Testis (tissue), 2 donors: ENCODE measurements at regions not wholly inside any gene's neighbourhood (a gene's known extent, or its start where the extent isn't known, plus 50 kb on each side); places are given as distances from the start of the nearest gene placed in this dataset.
A peak's percentile ranks its signal among the peaks of the same experiment; 100 is the strongest.

Experiments
- DNase-seq: peaks from one replicate; pipeline ENCODE4 v3.0.0-alpha.2; 2019
- H3K27ac ChIP-seq, 2 donors: fragments of 200-600 bp; sonication (generic); one replicate each; pipeline ENCODE4 v1.5.1; 2019
- H3K27me3 ChIP-seq: fragments of 200-600 bp; sonication (generic); one replicate; pipeline ENCODE4 v1.5.1; 2019
- H3K36me3 ChIP-seq: fragments of 200-600 bp; sonication (generic); one replicate; pipeline ENCODE4 v1.5.1; 2017; ENCODE audit warnings: low read depth; ENCODE audit errors: missing control alignments
- H3K4me1 ChIP-seq: fragments of 200-600 bp; sonication (generic); one replicate; pipeline ENCODE4 v1.5.1; 2019
- H3K4me3 ChIP-seq, 2 donors: fragments of 200-600 bp; sonication (generic); one replicate each; pipeline ENCODE4 v1.5.1; 2017 to 2019
- H3K9me3 ChIP-seq: fragments of 200-600 bp; sonication (generic); one replicate; pipeline ENCODE4 v1.5.1; 2017
- POLR2A ChIP-seq: fragments of 450-650 bp; IDR thresholded peaks from one replicate; pipeline ENCODE4 v1.6.1; 2017; ENCODE audit warnings: antibody characterized with exemption, mild to moderate bottlenecking, moderate library complexity
- WGBS, 2 donors: methylation state at CpG; one replicate each; pipeline ENCODE4 v1.1.5; 2018; 5-methylcytosine and 5-hydroxymethylcytosine counted together
- intact Hi-C: fragments of 100-400 bp; cut with DNase I; formaldehyde crosslinking; loops from one replicate; pipeline ENCODE4 v1.15.1; 2023; ENCODE audit warnings: low total_unique reads
- TF ChIP-seq, protein P1 (sequence below), 3 experiments: fragments of 450-650 bp in 2 of 3; fragments of 200-600 bp in 1 of 3; sonication (generic) in 1 of 3; IDR thresholded peaks; one replicate each; pipeline ENCODE4 v1.5.1; 2016 to 2019; ENCODE audit warnings: antibody characterized with exemption in 3 of 3, mild to moderate bottlenecking in 2 of 3, moderate library complexity in 1 of 3

DNA sequence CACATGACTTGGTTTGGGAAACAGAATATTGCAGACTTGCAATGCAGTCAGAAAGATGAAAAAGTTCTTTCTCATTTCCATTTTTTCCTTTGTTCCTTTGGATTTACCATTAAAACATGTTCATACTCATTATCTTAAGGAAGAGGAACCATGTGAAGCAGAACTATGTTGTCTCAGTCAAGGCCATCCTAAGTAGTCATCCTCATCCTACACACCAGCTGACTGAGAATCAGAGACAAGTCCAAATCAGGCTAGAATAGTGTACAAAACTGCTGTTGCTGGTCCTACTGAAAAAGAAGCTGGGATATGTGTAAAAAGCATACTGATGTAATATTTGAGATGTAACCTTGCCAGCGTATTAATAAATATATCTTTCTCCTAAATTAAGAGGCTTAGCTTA, 433.4 kb downstream of the SLITRK5 start:
- WGBS, 2 donors: 84 to 97% methylated on average over 1 of the region's 1 CpG
- TF ChIP-seq POLR2A: no peak
- TF ChIP-seq, protein P1, sequence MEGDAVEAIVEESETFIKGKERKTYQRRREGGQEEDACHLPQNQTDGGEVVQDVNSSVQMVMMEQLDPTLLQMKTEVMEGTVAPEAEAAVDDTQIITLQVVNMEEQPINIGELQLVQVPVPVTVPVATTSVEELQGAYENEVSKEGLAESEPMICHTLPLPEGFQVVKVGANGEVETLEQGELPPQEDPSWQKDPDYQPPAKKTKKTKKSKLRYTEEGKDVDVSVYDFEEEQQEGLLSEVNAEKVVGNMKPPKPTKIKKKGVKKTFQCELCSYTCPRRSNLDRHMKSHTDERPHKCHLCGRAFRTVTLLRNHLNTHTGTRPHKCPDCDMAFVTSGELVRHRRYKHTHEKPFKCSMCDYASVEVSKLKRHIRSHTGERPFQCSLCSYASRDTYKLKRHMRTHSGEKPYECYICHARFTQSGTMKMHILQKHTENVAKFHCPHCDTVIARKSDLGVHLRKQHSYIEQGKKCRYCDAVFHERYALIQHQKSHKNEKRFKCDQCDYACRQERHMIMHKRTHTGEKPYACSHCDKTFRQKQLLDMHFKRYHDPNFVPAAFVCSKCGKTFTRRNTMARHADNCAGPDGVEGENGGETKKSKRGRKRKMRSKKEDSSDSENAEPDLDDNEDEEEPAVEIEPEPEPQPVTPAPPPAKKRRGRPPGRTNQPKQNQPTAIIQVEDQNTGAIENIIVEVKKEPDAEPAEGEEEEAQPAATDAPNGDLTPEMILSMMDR (IDR thresholded peaks at IDR 0.05): no peak
- H3K27me3 ChIP-seq: no peaks in the 10 kb centered on the region
- intact Hi-C loops: no loop called here
- no peaks in the 10 kb centered on the region for H3K36me3 ChIP-seq
- DNase-seq: no peak
- H3K27ac ChIP-seq: peak overlapping the region; percentile 6 to 55
- H3K4me1 ChIP-seq: peaks cover 5% of the 10 kb centered on the region
- H3K9me3 ChIP-seq: no peaks in the 10 kb centered on the region
- H3K4me3 ChIP-seq: no peak overlapping the region

DNA sequence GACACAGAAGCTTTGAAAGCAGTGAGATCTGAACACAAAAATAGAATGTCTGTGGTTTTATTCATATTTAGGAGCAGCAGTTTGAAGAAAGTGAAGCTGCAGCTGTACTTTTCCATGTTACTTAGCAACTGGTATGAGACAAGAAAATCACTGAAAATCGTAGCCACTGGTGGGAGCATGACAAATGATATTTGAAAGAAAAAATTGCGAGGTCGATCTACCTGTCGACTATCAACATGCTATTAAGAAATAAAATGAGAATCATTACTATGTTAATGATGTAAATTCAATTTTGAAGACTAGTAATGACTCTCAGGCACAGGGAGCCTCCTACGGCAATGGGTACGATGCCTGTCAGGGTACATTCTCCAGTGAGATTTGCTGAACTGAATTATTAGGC, 436.4 kb downstream of the SLITRK5 start:
- no peak overlapping the region for H3K27ac ChIP-seq
- no peaks in the 10 kb centered on the region for H3K27me3 ChIP-seq
- H3K36me3 ChIP-seq: no peaks in the 10 kb centered on the region
- H3K4me3 ChIP-seq: no peak overlapping the region
- peaks cover 5% of the 10 kb centered on the region for H3K4me1 ChIP-seq
- TF ChIP-seq, protein P1 (IDR thresholded peaks at IDR 0.05): no peak
- TF ChIP-seq POLR2A: no peak
- 81 to 85% methylated on average over 6 of the region's 6 CpGs for WGBS, 2 donors
- intact Hi-C loops: no loop called here
- DNase-seq: no peak
- H3K9me3 ChIP-seq: no peaks in the 10 kb centered on the region

DNA sequence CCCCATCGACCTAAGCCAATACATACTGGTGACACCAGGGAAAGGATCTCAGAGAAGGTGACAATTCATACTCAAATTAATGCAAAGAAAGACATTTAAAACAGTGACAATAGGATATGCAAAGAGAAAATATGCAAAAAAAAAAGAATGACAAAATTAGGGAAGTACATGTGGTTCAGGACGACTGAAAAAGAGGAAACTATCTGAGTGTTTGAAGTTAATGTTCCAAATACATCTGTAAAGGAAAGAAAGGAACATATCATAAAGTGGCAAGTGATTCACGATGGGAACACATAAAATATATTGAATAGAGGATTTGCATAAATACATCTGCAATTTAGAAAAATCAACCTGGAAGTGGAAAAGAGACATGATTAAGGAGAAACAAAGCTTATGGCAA, 441.4 kb downstream of the SLITRK5 start:
- DNase-seq: no peak
- WGBS, 2 donors: 73 to 74% methylated on average over 3 of the region's 3 CpGs
- no peak for TF ChIP-seq POLR2A
- TF ChIP-seq, protein P1 (IDR thresholded peaks at IDR 0.05): no peak
- no peaks in the 10 kb centered on the region for H3K4me1 ChIP-seq
- no peaks in the 10 kb centered on the region for H3K9me3 ChIP-seq
- no peaks in the 10 kb centered on the region for H3K36me3 ChIP-seq
- H3K27me3 ChIP-seq: no peaks in the 10 kb centered on the region
- H3K4me3 ChIP-seq: no peak overlapping the region
- no peak overlapping the region for H3K27ac ChIP-seq
- intact Hi-C loops: no loop called here

DNA sequence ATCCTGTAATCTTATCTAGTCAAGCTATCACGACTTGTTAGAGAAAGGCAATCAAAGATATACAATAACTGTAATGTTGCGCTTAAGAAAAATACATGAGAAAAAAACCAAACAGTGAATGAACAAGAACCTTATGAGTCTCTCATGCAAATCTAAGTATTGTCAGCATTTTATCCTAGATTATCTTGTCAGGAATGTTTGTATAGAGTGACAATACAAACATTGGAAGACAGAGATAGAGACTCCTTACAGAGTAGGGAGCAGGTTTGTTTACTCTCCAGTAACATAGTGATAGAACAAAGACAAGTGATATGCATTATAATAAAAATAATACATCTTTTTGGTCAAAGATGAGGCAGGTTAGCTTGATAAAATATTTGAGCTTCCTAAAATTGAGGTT, 444.8 kb downstream of the SLITRK5 start:
- no peaks in the 10 kb centered on the region for H3K27me3 ChIP-seq
- no peaks in the 10 kb centered on the region for H3K4me1 ChIP-seq
- no peak for DNase-seq
- no peaks in the 10 kb centered on the region for H3K36me3 ChIP-seq
- no peak for TF ChIP-seq POLR2A
- TF ChIP-seq, protein P1 (IDR thresholded peaks at IDR 0.05): no peak
- H3K4me3 ChIP-seq: no peak overlapping the region
- 58 to 70% methylated on average over 2 of the region's 2 CpGs for WGBS, 2 donors
- intact Hi-C loops: no loop called here
- H3K9me3 ChIP-seq: no peaks in the 10 kb centered on the region
- H3K27ac ChIP-seq: no peak overlapping the region

DNA sequence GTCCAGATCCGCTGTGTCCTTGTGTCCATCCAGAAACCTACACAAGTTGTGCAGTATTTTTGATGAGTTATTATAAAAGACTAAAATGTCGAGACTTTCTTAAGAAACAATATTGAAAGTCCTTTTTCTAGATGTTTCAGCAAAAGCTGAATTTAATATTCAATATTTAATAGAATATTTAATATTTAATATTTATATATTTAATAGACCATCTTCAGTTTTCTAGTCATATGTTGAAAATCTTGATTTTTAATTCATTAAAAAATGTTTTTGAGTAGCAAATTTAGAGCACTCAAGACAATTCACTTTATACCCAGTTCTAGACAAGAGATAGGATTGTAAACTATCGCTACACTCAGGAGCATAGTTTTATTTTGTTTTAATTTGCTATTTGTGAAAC, 447.8 kb downstream of the SLITRK5 start:
- Histone ChIP-seq H3K36me3 (no peaks in the 10 kb centered on the region), H3K27me3 (no peaks in the 10 kb centered on the region), H3K27ac (no peak overlapping the region), H3K4me3 (no peak overlapping the region), H3K9me3 (no peaks in the 10 kb centered on the region), H3K4me1 (no peaks in the 10 kb centered on the region)
- TF ChIP-seq, protein P1 (IDR thresholded peaks at IDR 0.05): no peak
- no peak for TF ChIP-seq POLR2A
- no peak for DNase-seq
- intact Hi-C loops: no loop called here
- WGBS, 2 donors: 92 to 94% methylated on average over 3 of the region's 3 CpGs
